ENCODE measurements at regions not wholly inside any gene's neighbourhood (a gene's known extent, or its start where the extent isn't known, plus 50 kb on each side); places are given as distances from the start of the nearest gene placed in this dataset.
"Not testable (repeated sequence)": the region's sequence is repeated elsewhere in the genome, so short reads cannot be mapped to it uniquely, and the experiment has no call there.

DNA sequence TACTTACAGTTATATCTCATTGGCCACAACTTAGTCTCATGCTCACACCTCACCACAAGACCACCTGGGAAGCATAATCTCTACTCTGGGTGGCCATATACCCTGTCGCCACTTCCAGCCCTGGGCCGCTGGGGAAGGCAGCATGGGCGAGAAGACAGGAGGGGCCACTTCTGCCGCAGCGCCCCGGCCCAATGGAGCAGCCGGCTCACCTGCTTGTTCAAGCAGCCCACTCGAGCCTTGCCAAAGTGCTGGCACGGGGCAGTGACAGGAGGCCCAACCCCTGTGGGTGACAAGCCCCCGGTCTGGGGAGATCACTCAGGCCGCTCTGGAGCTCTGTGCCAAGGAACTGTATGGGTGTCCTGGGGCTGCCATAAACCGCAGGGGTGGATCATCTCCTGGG lies 203.4 kb downstream of the CCT8L2 start:
- H3K4me1 Mint-ChIP-seq; CTCF ChIA-PET; H3K36me3 Mint-ChIP-seq; H3K36me3 ChIP-seq (ENCODE audit: control insufficient read depth in 2 of 2, extremely low read depth in 1 of 2, insufficient read depth in 1 of 2, low read length in 1 of 2); H3K4me1 ChIP-seq (ENCODE audit: control insufficient read depth in 1 of 2, extremely low read depth in 1 of 2, insufficient read depth in 2 of 2, low read length in 2 of 2); H3K4me3 Mint-ChIP-seq; POLR2A ChIA-PET; ATAC-seq (replicated peaks in 1 of 4); H3K27ac ChIP-seq (ENCODE audit: low read length); H3K27ac Mint-ChIP-seq; H3K4me3 ChIP-seq (ENCODE audit: control insufficient read depth in 1 of 2, extremely low read depth in 1 of 2, low read length in 1 of 2); DNase-seq; H3K9me3 Mint-ChIP-seq; H3K9me3 ChIP-seq: not testable (repeated sequence)
- peaks cover 9 to 28% of the 10 kb centered on the region in 2 donors for H3K27me3 Mint-ChIP-seq
- peaks cover 0 to 26% of the 10 kb centered on the region in 2 experiments for H3K27me3 ChIP-seq (replicated peaks in 1 of 2; ENCODE audit: control insufficient read depth in 2 of 2, extremely low read depth in 1 of 2, insufficient read depth in 2 of 2, low read length in 1 of 2)
- 69% methylated on average over 5 of the region's 12 CpGs for WGBS (ENCODE audit: insufficient coverage)

DNA sequence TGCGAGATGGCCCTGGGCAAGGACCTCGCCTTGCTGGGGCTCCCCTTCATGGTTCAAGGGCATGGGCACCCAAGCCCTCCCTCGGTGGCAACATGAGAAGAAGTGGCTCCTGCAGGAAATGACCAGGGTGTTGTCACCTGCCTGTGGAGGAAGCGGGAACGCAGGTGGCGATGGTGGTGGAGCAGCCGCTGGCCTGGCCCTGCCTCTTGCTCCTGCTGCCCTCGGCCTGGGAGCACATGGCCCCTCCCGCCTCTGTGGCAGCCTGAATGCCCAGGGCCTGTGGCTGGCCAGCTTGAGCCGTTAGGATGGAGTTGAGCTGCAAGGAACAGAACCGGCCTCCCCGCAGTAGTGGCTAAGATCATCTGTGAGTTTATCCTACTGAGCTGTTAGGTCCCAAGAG lies 204.0 kb downstream of the CCT8L2 start:
- H3K4me1 Mint-ChIP-seq; H3K36me3 ChIP-seq (ENCODE audit: control insufficient read depth in 2 of 2, extremely low read depth in 1 of 2, insufficient read depth in 1 of 2, low read length in 1 of 2); CTCF ChIA-PET; H3K4me3 ChIP-seq (ENCODE audit: control insufficient read depth in 1 of 2, extremely low read depth in 1 of 2, low read length in 1 of 2); DNase-seq; H3K36me3 Mint-ChIP-seq; H3K27ac ChIP-seq (ENCODE audit: low read length); H3K9me3 ChIP-seq; ATAC-seq (replicated peaks in 1 of 4); POLR2A ChIA-PET; H3K4me1 ChIP-seq (ENCODE audit: control insufficient read depth in 1 of 2, extremely low read depth in 1 of 2, insufficient read depth in 2 of 2, low read length in 2 of 2); H3K4me3 Mint-ChIP-seq; H3K9me3 Mint-ChIP-seq; H3K27ac Mint-ChIP-seq: not testable (repeated sequence)
- 66% methylated on average over 6 of the region's 12 CpGs for WGBS (ENCODE audit: insufficient coverage)
- peaks cover 9 to 28% of the 10 kb centered on the region in 2 donors for H3K27me3 Mint-ChIP-seq
- peaks cover 0 to 26% of the 10 kb centered on the region in 2 experiments for H3K27me3 ChIP-seq (replicated peaks in 1 of 2; ENCODE audit: control insufficient read depth in 2 of 2, extremely low read depth in 1 of 2, insufficient read depth in 2 of 2, low read length in 1 of 2)

DNA sequence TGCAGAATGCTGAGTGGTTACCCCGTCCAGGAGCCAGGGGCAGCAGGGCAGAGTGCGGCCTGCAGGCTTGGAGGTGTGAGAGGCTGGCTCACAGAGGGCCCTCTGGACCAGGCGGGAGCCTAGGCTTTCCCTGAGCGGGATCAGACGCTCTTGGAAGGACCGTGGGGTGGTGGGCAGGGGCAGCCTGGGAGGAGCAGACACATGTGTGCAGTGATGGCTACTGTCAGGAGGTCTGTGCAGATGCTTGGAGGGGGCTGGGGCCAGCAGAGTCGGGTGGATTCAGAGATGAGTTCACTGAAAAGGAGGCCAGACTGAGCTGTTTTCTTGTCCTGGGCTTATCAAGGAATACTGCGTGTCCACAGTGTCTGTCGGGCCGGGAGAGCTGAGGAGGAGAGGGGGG lies 204.5 kb downstream of the CCT8L2 start:
- POLR2A ChIA-PET; H3K27ac Mint-ChIP-seq; DNase-seq; H3K4me3 ChIP-seq (ENCODE audit: control insufficient read depth in 1 of 2, extremely low read depth in 1 of 2, low read length in 1 of 2); H3K4me1 ChIP-seq (ENCODE audit: control insufficient read depth in 1 of 2, extremely low read depth in 1 of 2, insufficient read depth in 2 of 2, low read length in 2 of 2); H3K36me3 ChIP-seq (ENCODE audit: control insufficient read depth in 2 of 2, extremely low read depth in 1 of 2, insufficient read depth in 1 of 2, low read length in 1 of 2); H3K9me3 ChIP-seq; ATAC-seq (replicated peaks in 1 of 4); H3K4me1 Mint-ChIP-seq; CTCF ChIA-PET; H3K27ac ChIP-seq (ENCODE audit: low read length); H3K4me3 Mint-ChIP-seq; H3K9me3 Mint-ChIP-seq; H3K36me3 Mint-ChIP-seq: not testable (repeated sequence)
- WGBS (ENCODE audit: insufficient coverage) = 74% methylated on average over 10 of the region's 10 CpGs
- peaks cover 9 to 28% of the 10 kb centered on the region in 2 donors for H3K27me3 Mint-ChIP-seq
- H3K27me3 ChIP-seq (replicated peaks in 1 of 2; ENCODE audit: control insufficient read depth in 2 of 2, extremely low read depth in 1 of 2, insufficient read depth in 2 of 2, low read length in 1 of 2) = peaks cover 0 to 26% of the 10 kb centered on the region in 2 experiments

DNA sequence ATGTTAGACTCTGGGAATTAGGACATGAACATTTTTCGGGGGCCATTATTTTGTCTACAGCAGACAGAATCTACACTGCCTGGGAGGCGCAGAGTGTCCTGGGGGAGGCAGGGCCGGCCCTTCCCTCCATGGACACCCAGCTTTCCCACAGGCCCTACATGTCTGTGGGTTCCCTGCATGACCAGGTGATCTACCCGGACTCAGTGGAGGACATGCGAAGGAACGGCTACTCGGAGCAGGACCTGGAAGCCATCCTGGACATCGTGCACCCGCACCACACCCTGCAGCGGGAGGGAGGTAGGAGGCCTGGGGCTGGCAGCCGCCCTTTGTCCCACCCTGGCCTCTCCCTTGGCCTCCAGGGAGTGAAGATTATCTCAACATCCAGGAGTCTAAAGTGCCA lies 205.1 kb downstream of the CCT8L2 start:
- H3K9me3 Mint-ChIP-seq; H3K4me3 Mint-ChIP-seq; H3K4me1 Mint-ChIP-seq; ATAC-seq (replicated peaks in 1 of 4); H3K36me3 Mint-ChIP-seq; CTCF ChIA-PET; DNase-seq; H3K4me1 ChIP-seq (ENCODE audit: control insufficient read depth in 1 of 2, extremely low read depth in 1 of 2, insufficient read depth in 2 of 2, low read length in 2 of 2); H3K27ac ChIP-seq (ENCODE audit: low read length); POLR2A ChIA-PET; H3K36me3 ChIP-seq (ENCODE audit: control insufficient read depth in 2 of 2, extremely low read depth in 1 of 2, insufficient read depth in 1 of 2, low read length in 1 of 2); H3K4me3 ChIP-seq (ENCODE audit: control insufficient read depth in 1 of 2, extremely low read depth in 1 of 2, low read length in 1 of 2); H3K9me3 ChIP-seq; H3K27ac Mint-ChIP-seq: not testable (repeated sequence)
- peaks cover 0 to 26% of the 10 kb centered on the region in 2 experiments for H3K27me3 ChIP-seq (replicated peaks in 1 of 2; ENCODE audit: control insufficient read depth in 2 of 2, extremely low read depth in 1 of 2, insufficient read depth in 2 of 2, low read length in 1 of 2)
- H3K27me3 Mint-ChIP-seq = peaks cover 9 to 28% of the 10 kb centered on the region in 2 donors
- WGBS (ENCODE audit: insufficient coverage) = 96% methylated on average over 3 of the region's 11 CpGs

DNA sequence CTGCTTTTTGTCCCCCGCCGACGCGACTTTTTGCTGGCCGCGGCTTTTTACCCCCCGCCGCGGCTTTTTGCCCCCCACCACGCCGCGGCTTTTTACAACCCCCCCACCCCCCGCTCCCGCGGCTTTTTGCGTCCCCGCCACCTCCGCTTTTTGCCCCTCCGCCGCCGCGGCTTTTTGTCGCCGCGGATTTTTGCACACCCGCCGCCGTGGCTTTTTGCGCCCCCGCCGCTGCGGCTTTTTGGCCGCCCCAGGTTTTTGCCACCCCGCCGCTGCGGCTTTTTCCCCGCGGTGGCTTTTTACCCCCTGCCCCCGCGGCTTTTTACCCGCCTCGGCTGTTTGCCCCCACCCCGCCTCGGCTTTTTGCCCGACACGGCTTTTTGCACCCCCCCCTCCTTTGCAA lies 205.5 kb downstream of the CCT8L2 start:
- peaks cover 0 to 6% (median 0%) of the 10 kb centered on the region in 3 donors for H3K4me1 Mint-ChIP-seq
- H3K27ac ChIP-seq (ENCODE audit: low read length) = no peak overlapping the region
- no peaks in the 10 kb centered on the region for H3K36me3 ChIP-seq (ENCODE audit: control insufficient read depth in 2 of 2, extremely low read depth in 1 of 2, insufficient read depth in 1 of 2, low read length in 1 of 2)
- H3K4me3 ChIP-seq (ENCODE audit: control insufficient read depth in 1 of 2, extremely low read depth in 1 of 2, low read length in 1 of 2) = no peak overlapping the region
- 17% methylated on average over 16 of the region's 46 CpGs for WGBS (ENCODE audit: insufficient coverage)
- H3K27me3 ChIP-seq (replicated peaks in 1 of 2; ENCODE audit: control insufficient read depth in 2 of 2, extremely low read depth in 1 of 2, insufficient read depth in 2 of 2, low read length in 1 of 2) = peaks cover 0 to 26% of the 10 kb centered on the region in 2 experiments
- no peaks in the 10 kb centered on the region for H3K4me1 ChIP-seq (ENCODE audit: control insufficient read depth in 1 of 2, extremely low read depth in 1 of 2, insufficient read depth in 2 of 2, low read length in 2 of 2)
- ChIA-PET CTCF (no interaction called here), POLR2A (no interaction called here)
- no peaks in the 10 kb centered on the region for H3K9me3 Mint-ChIP-seq
- no peak overlapping the region for H3K4me3 Mint-ChIP-seq
- DNase-seq (no peak), ATAC-seq (replicated peaks in 1 of 4) (no peak)
- no peaks in the 10 kb centered on the region for H3K9me3 ChIP-seq
- H3K27me3 Mint-ChIP-seq = peaks cover 9 to 28% of the 10 kb centered on the region in 2 donors
- H3K27ac Mint-ChIP-seq = no peak overlapping the region
- peaks cover 4% of the 10 kb centered on the region for H3K36me3 Mint-ChIP-seq

DNA sequence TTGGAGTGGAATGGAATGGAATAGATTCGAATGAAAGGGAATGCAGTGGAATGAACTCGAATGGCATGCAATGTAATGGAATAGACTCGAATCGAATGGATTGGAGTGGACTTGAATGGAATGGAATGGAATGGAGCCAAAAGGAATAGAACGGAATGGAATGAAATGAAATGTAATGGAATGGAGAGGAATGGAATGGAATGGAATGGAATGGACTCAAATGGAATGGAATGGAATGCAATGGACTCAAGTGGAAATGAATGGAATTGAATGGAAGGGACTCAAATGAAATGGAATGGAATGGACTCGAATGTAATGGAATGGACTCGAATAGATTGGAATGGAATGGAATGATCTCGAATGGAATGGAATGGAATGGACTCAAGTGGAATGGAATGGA lies 231.3 kb downstream of the CCT8L2 start:
- H3K27ac ChIP-seq (ENCODE audit: low read length); H3K9me3 Mint-ChIP-seq; H3K4me1 Mint-ChIP-seq; DNase-seq; H3K27me3 ChIP-seq (replicated peaks in 1 of 2; ENCODE audit: control insufficient read depth in 2 of 2, extremely low read depth in 1 of 2, insufficient read depth in 2 of 2, low read length in 1 of 2); H3K27me3 Mint-ChIP-seq; H3K4me3 ChIP-seq (ENCODE audit: control insufficient read depth in 1 of 2, extremely low read depth in 1 of 2, low read length in 1 of 2); H3K4me1 ChIP-seq (ENCODE audit: control insufficient read depth in 1 of 2, extremely low read depth in 1 of 2, insufficient read depth in 2 of 2, low read length in 2 of 2); H3K27ac Mint-ChIP-seq; POLR2A ChIA-PET; H3K36me3 Mint-ChIP-seq; H3K9me3 ChIP-seq; CTCF ChIA-PET; ATAC-seq (replicated peaks in 1 of 4); H3K36me3 ChIP-seq (ENCODE audit: control insufficient read depth in 2 of 2, extremely low read depth in 1 of 2, insufficient read depth in 1 of 2, low read length in 1 of 2); H3K4me3 Mint-ChIP-seq: not testable (repeated sequence)
- WGBS (ENCODE audit: insufficient coverage) = no CpG with 5 or more reads among the region's 8 CpGs

DNA sequence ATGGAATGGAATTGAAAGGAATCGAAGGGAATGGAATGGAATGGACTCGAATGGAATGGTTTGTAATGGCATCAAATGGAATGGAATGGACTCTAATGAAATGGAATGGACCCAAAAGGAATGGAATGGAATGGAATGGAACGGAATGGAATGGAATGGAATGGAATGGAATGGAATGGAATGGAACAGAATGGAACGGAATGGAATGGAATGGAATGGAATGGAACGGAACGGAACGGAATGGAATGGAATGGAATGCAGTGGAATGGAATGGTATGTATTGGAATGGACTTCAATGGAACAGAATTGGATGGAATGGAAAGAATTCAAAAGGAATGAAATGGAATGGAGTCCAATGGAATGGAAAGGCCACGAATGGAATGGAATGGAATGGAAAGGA lies 240.0 kb downstream of the CCT8L2 start:
- H3K36me3 ChIP-seq (ENCODE audit: control insufficient read depth in 2 of 2, extremely low read depth in 1 of 2, insufficient read depth in 1 of 2, low read length in 1 of 2); H3K36me3 Mint-ChIP-seq; H3K4me1 Mint-ChIP-seq; H3K27ac ChIP-seq (ENCODE audit: low read length); H3K9me3 ChIP-seq; H3K9me3 Mint-ChIP-seq; H3K27ac Mint-ChIP-seq; H3K4me1 ChIP-seq (ENCODE audit: control insufficient read depth in 1 of 2, extremely low read depth in 1 of 2, insufficient read depth in 2 of 2, low read length in 2 of 2); DNase-seq; H3K4me3 Mint-ChIP-seq; H3K27me3 ChIP-seq (replicated peaks in 1 of 2; ENCODE audit: control insufficient read depth in 2 of 2, extremely low read depth in 1 of 2, insufficient read depth in 2 of 2, low read length in 1 of 2); CTCF ChIA-PET; H3K27me3 Mint-ChIP-seq; H3K4me3 ChIP-seq (ENCODE audit: control insufficient read depth in 1 of 2, extremely low read depth in 1 of 2, low read length in 1 of 2); POLR2A ChIA-PET: not testable (repeated sequence)
- ATAC-seq (replicated peaks in 1 of 4) = peak in 1 of 4 experiments; percentile 40
- no CpG with 5 or more reads among the region's 8 CpGs for WGBS (ENCODE audit: insufficient coverage)

Measured in T-cell (primary cell).